GM12878 (cell line): ENCODE measurements at regions not wholly inside any gene's neighbourhood (a gene's known extent, or its start where the extent isn't known, plus 50 kb on each side); places are given as distances from the start of the nearest gene placed in this dataset.

Experiments
- BHLHE40 ChIP-seq, 2 experiments: fragments of 450-650 bp in 1 of 2; IDR thresholded peaks; 2 replicates each; pipeline ENCODE4 v1.6.1; 2011 to 2017; ENCODE audit warnings: low read depth in 2 of 2, borderline replicate concordance in 1 of 2, improper control_type of control experiment in 1 of 2, low read length in 1 of 2, mild to moderate bottlenecking in 1 of 2
- CTCF ChIP-seq, 3 experiments: IDR thresholded peaks in 2 of 3; conservative IDR thresholded peaks in 1 of 3; 2 replicates each; pipeline ENCODE4 v1.5.1; 2011; ENCODE audit warnings: low read depth in 3 of 3, low read length in 3 of 3, mild to moderate bottlenecking in 3 of 3, control low read depth in 2 of 3, moderate library complexity in 2 of 3, inconsistent platforms in 1 of 3, mixed read lengths in 1 of 3; ENCODE audit not compliant: control insufficient read depth in 2 of 3, insufficient read depth in 1 of 3; ENCODE audit errors: extremely low read depth in 1 of 3
- E2F8 ChIP-seq: fragments of 450-650 bp; IDR thresholded peaks from 2 replicates; pipeline ENCODE4 v1.6.1; 2018; ENCODE audit warnings: mild to moderate bottlenecking, low read depth, moderate library complexity; ENCODE audit not compliant: partially characterized antibody
- EP300 ChIP-seq, 2 experiments: fragments of 150-350 bp in 1 of 2; IDR thresholded peaks; 2 replicates each; pipeline ENCODE4 v1.6.1; 2011 to 2012; ENCODE audit warnings: low read depth in 2 of 2, low read length in 2 of 2, borderline replicate concordance in 1 of 2, improper control_type of control experiment in 1 of 2, inconsistent platforms in 1 of 2; ENCODE audit not compliant: control insufficient read depth in 1 of 2
- JUND ChIP-seq: IDR thresholded peaks from 2 replicates; pipeline ENCODE4 v1.6.1; 2012; ENCODE audit warnings: low read depth, mild to moderate bottlenecking, low read length, improper control_type of control experiment, moderate library complexity
- MXI1 ChIP-seq: fragments of 150-350 bp; IDR thresholded peaks from 2 replicates; pipeline ENCODE4 v1.6.1; 2011; ENCODE audit warnings: low read depth, mild to moderate bottlenecking, inconsistent platforms, low read length, improper control_type of control experiment
- MYB ChIP-seq: fragments of 150-350 bp; IDR thresholded peaks from 2 replicates; pipeline ENCODE4 v1.6.1; 2014; ENCODE audit warnings: mild to moderate bottlenecking, low read depth, low read length, borderline replicate concordance
- TCF7 ChIP-seq: IDR thresholded peaks from 2 replicates; pipeline ENCODE4 v1.6.1; 2014; ENCODE audit warnings: antibody characterized with exemption, borderline replicate concordance

GRCh38 chr9:16210440-16210839 is 657.6 kb downstream of the CCDC171 start:
- no peak for TF ChIP-seq JUND
- no peak for TF ChIP-seq TCF7
- TF ChIP-seq E2F8 = no peak
- no peak for TF ChIP-seq CTCF (IDR thresholded peaks at IDR 0.05 in 2 of 3, conservative IDR thresholded peaks at IDR 0.05 in 1 of 3; ENCODE audit: control insufficient read depth in 2 of 3, extremely low read depth in 1 of 3, insufficient read depth in 1 of 3, low read depth in 3 of 3, low read length in 3 of 3)
- TF ChIP-seq MYB = no peak
- TF ChIP-seq MXI1 = no peak
- TF ChIP-seq BHLHE40 (IDR thresholded peaks at IDR 0.05; ENCODE audit: borderline replicate concordance in 1 of 2, low read depth in 2 of 2, low read length in 1 of 2) = no peak
- no peak for TF ChIP-seq EP300 (IDR thresholded peaks at IDR 0.05; ENCODE audit: borderline replicate concordance in 1 of 2, control insufficient read depth in 1 of 2, low read depth in 2 of 2, low read length in 2 of 2)
